HEK293T (cell line): ENCODE measurements at regions not wholly inside any gene's neighbourhood (a gene's known extent, or its start where the extent isn't known, plus 50 kb on each side); places are given as distances from the start of the nearest gene placed in this dataset.

ENCODE experiments used
- CTCF ChIA-PET: fragments of 350-600 bp; formaldehyde crosslinking; extraction: SDS; loops from one replicate; lab custom pipeline; 2021; ENCODE audit warnings: antibody characterized with exemption, inconsistent platforms; lab: Yijun Ruan, JAX
- POLR2A ChIA-PET: fragments of 350-600 bp; formaldehyde crosslinking; extraction: SDS; loops from one replicate; lab custom pipeline; 2020; ENCODE audit warnings: antibody characterized with exemption, inconsistent platforms; lab: Yijun Ruan, JAX
- DNase-seq: peaks from one replicate; pipeline ENCODE4 v3.0.0; 2012; ENCODE audit warnings: mixed read lengths; ENCODE audit errors: extremely low spot score
- ARNT ChIP-seq: fragments of 450-650 bp; IDR thresholded peaks from 2 replicates; pipeline ENCODE4 v1.6.1; 2017; ENCODE audit warnings: mild to moderate bottlenecking
- BHLHE40 ChIP-seq: fragments of 450-650 bp; IDR thresholded peaks from 2 replicates; pipeline ENCODE4 v1.6.1; 2016; ENCODE audit warnings: mild to moderate bottlenecking, moderate library complexity, borderline replicate concordance
- CTBP1 ChIP-seq: fragments of 450-650 bp; IDR thresholded peaks from 2 replicates; pipeline ENCODE4 v1.6.1; 2016; ENCODE audit warnings: borderline replicate concordance
- ELF4 ChIP-seq: fragments of 450-650 bp; IDR thresholded peaks from 2 replicates; pipeline ENCODE4 v1.6.1; 2017; ENCODE audit warnings: antibody characterized with exemption
- FOXA1 ChIP-seq: fragments of 450-650 bp; IDR thresholded peaks from 2 replicates; pipeline ENCODE4 v1.6.1; 2016; ENCODE audit warnings: mild to moderate bottlenecking
- FOXK2 ChIP-seq: fragments of 450-650 bp; IDR thresholded peaks from 2 replicates; pipeline ENCODE4 v1.6.1; 2016; ENCODE audit warnings: mild to moderate bottlenecking
- FOXM1 ChIP-seq: fragments of 450-650 bp; IDR thresholded peaks from 2 replicates; pipeline ENCODE4 v1.6.1; 2017; ENCODE audit warnings: mild to moderate bottlenecking, borderline replicate concordance
- HDGF ChIP-seq: fragments of 450-650 bp; IDR thresholded peaks from 2 replicates; pipeline ENCODE4 v1.6.1; 2017; ENCODE audit warnings: antibody characterized with exemption, borderline replicate concordance
- L3MBTL2 ChIP-seq: fragments of 450-650 bp; conservative IDR thresholded peaks from 2 replicates; pipeline ENCODE4 v1.6.1; 2016; ENCODE audit warnings: mild to moderate bottlenecking
- LEF1 ChIP-seq: fragments of 450-650 bp; IDR thresholded peaks from 2 replicates; pipeline ENCODE4 v1.6.1; 2017; ENCODE audit warnings: mild to moderate bottlenecking, borderline replicate concordance
- NFRKB ChIP-seq: fragments of 450-650 bp; IDR thresholded peaks from 2 replicates; pipeline ENCODE4 v1.6.1; 2016; ENCODE audit warnings: mild to moderate bottlenecking, moderate library complexity
- SP1 ChIP-seq: fragments of 450-650 bp; IDR thresholded peaks from 2 replicates; pipeline ENCODE4 v1.6.1; 2017
- SUZ12 ChIP-seq: fragments of 450-650 bp; IDR thresholded peaks from 2 replicates; pipeline ENCODE4 v1.6.1; 2016; ENCODE audit warnings: mild to moderate bottlenecking
- TARDBP ChIP-seq: fragments of 450-650 bp; IDR thresholded peaks from 2 replicates; pipeline ENCODE4 v1.6.1; 2016
- ZNF384 ChIP-seq: fragments of 450-650 bp; IDR thresholded peaks from 2 replicates; pipeline ENCODE4 v1.6.1; 2016
- TF ChIP-seq, protein P1 (sequence below): fragments of 450-650 bp; IDR thresholded peaks from 2 replicates; pipeline ENCODE4 v1.6.1; 2016

DNA sequence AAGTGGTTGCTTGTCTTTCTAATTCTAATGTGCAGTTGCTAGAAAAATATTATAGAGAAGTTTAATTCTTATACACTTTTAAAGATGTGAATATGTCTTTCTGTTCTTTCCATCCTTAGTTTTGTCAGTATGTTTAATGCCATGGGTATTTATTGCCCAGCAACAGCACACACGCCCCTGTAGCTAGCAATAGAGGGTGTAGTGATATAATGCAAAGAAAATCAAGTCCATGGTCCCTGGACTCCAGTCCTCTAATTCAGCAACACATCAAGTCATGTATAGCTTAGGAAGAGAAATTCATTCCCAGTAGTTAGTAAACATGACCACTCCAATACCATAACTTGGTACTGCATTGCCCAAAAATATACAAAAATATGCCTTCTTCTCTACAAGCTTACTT, 292.4 kb upstream of the NR2F2 start:
- TF ChIP-seq NFRKB, result no peak
- no peak for TF ChIP-seq HDGF
- no peak for TF ChIP-seq ARNT
- no peak for TF ChIP-seq ELF4
- no peak for TF ChIP-seq BHLHE40
- no peak for TF ChIP-seq SUZ12
- TF ChIP-seq ZNF384, result no peak
- no peak for TF ChIP-seq L3MBTL2
- TF ChIP-seq FOXA1, result no peak
- TF ChIP-seq TARDBP, result no peak
- no peak for TF ChIP-seq CTBP1
- CTCF ChIA-PET, result interaction anchor here (1.0 to 1.6 kb wide), 2 partner anchors 9 to 14 kb away, joined by 3 to 4 read pairs; no protein-coding TSS in a partner anchor

DNA sequence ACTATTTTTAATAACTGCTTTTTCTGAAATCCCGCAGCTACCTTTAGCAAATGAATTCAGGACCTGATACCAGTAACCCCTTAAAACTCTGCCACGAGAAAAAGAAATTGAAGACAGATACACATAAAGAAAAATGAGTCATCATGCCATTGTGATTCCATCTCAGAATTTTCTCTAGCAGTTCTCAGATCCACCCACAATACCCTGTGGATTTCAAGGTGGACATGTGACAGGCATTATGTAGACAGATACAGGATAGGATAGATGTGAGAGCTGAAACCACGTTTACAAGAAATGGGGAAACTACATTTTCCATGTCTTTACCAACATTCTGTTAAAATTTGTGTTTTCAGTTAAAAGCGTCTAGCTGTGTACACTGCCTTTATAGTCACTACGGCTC, 291.9 kb upstream of the NR2F2 start:
- no peak for DNase-seq
- no peak for TF ChIP-seq FOXK2
- no peak for TF ChIP-seq NFRKB
- TF ChIP-seq SUZ12, result no peak
- no peak for TF ChIP-seq ELF4
- no peak for TF ChIP-seq ARNT
- TF ChIP-seq BHLHE40, result no peak
- TF ChIP-seq HDGF, result no peak
- no peak for TF ChIP-seq LEF1
- no peak for TF ChIP-seq SP1
- no peak for TF ChIP-seq FOXA1
- ChIA-PET POLR2A (interaction anchor here (1.0 kb wide), 1 partner anchor 14 kb away, joined by 3 read pairs; no protein-coding TSS in a partner anchor), CTCF (interaction anchor here (0.6 to 1.6 kb wide), 3 partner anchors 9 to 288 kb away, joined by 3 to 4 read pairs (median 3); no protein-coding TSS in a partner anchor)

More for the DNA sequence above, 292.4 kb upstream of the NR2F2 start:
- no peak for DNase-seq
- POLR2A ChIA-PET, result interaction anchor here (0.5 to 1.0 kb wide), 2 partner anchors 9 to 14 kb away, joined by 3 to 4 read pairs; no protein-coding TSS in a partner anchor

DNA sequence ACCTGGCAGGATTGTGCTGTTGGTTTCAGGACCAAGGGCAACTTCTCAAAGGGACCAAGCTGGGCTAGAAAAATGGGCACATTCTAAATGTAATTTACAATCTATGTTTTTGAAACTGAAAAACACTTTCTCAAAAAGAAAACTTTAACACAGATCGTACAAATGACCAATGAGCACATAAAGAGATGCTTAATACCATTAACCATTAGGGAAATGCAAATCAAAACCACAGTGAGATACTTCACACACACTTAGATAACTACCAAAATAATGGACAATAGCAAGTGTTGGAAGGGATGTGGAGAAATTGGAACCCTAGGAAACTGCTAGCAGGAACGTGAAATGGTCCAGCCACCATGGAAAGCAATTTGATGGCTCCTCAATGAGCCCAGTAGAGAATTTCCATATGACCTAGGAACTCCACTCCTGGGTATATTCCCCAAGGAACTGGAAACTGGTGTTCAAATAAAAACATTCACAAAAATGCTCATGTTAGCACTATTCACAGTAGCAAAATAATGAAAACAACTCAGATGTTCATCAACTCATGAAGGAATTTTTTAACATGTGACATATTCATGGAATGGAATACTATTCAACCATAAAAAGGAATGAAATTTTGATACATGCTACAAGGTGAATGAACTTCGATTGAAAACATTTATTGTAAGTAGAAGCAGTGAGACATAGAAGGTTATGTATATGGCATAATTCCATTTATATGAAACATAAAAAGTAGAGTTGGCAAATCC, 288.3 kb upstream of the NR2F2 start:
- POLR2A ChIA-PET, result no interaction called here
- CTCF ChIA-PET, result no interaction called here
- DNase-seq, result no peak
- TF ChIP-seq CTBP1 (no peak), TARDBP (no peak), SUZ12 (no peak), ARNT (no peak), FOXK2 (no peak), SP1 (no peak), BHLHE40 (no peak), NFRKB (no peak), L3MBTL2 (no peak), ELF4 (no peak), FOXM1 (no peak), LEF1 (no peak), ZNF384 (no peak), HDGF (no peak)
- TF ChIP-seq, protein P1, sequence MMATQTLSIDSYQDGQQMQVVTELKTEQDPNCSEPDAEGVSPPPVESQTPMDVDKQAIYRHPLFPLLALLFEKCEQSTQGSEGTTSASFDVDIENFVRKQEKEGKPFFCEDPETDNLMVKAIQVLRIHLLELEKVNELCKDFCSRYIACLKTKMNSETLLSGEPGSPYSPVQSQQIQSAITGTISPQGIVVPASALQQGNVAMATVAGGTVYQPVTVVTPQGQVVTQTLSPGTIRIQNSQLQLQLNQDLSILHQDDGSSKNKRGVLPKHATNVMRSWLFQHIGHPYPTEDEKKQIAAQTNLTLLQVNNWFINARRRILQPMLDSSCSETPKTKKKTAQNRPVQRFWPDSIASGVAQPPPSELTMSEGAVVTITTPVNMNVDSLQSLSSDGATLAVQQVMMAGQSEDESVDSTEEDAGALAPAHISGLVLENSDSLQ, result no peak

DNA sequence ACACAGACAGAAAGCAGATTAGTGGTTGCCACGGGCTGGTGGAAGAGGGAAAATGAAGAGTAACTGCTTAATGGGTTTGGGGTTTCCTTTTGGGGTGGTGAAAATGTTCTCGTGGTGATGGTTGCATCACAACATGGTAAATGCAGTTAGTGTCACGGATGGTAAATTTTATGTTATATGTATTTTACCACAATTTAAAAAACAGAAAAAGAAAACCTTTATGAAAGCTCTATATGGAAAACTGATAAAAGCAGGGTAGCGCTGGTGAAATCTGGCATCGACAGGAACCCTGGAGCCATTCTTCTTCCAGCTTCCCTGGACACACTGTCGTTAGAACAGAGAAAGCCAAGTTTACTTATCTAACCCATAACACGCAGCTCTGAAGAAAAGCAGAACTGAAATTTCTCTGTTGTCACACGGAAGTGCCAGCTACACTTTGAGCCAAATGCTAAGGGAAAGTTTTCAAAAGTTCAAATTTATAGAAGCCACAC, 287.7 kb upstream of the NR2F2 start:
- no peak for DNase-seq
- POLR2A ChIA-PET, result no interaction called here
- CTCF ChIA-PET, result no interaction called here
- TF ChIP-seq ZNF384, result no peak
- TF ChIP-seq FOXM1, result no peak
- TF ChIP-seq CTBP1, result no peak
- TF ChIP-seq FOXK2, result no peak
- no peak for TF ChIP-seq ARNT
- TF ChIP-seq SUZ12, result no peak
- TF ChIP-seq LEF1, result no peak
- no peak for TF ChIP-seq L3MBTL2

DNA sequence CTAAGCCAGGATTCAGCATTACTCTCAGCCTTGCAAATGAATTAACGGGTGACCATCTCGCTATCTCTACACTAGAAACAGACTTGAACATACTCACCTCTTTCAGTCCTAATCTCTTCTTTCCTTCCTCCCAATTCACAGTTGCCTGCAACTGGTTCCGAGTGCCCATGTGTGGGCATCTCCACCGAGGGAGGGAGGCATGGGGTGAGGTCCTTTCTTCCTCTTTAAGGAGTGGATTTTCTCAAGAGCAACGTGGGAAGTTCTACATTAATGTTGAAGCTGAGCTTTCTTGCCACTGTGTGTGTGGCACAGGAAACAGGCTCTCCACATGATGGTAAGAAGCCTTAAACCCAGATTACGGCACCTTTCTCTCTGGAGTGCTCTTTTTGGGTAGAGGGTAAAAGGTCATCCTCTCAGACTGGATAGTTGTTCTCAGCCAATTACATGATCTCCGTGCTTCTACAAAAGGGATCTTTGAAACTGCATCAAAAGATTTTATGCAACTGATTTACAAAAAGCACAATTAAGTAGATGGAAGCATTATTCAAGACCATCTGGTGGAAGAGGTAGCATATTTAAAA, 286.8 kb upstream of the NR2F2 start:
- DNase-seq, result no peak
- TF ChIP-seq TARDBP (no peak), ZNF384 (no peak), CTBP1 (no peak), FOXA1 (no peak), L3MBTL2 (no peak), FOXM1 (no peak), SUZ12 (no peak), ARNT (no peak), FOXK2 (no peak)
- TF ChIP-seq, protein P1, result no peak
- CTCF ChIA-PET, result interaction anchor here (0.5 kb wide), 1 partner anchor 747 kb away, joined by 4 read pairs; no protein-coding TSS in a partner anchor
- POLR2A ChIA-PET, result no interaction called here

DNA sequence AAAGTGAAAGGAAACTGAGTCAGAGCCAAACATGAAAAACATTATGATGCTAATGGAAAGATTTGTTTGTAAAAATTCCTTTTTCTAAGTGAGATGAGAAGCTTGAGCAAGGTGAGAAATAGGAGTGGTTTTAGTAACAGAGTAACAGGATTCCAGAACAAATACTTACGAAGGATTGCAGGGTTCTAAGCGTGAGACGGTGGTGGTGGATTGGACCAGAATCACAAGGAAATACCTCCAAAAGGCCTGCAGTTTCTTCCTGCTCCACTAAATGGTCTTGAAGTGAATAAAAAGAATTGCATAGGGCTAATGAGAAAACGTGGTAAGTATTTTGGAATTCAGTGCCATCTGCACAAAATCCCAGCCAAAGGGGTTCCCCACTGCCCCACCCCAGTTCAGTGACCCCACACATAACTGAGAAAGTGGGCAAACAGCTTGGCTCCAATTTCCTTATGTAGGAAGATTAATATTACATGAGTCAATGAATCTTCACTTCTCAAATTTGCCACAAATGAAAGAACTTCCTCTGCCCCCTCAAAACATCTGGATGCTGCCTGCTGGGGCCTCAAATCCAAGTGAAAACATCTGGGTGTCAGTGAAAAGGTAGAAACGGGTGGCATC, 283.8 kb upstream of the NR2F2 start:
- ChIA-PET POLR2A (no interaction called here), CTCF (interaction anchor here (1.1 kb wide), 1 partner anchor 8 kb away, joined by 4 read pairs; no protein-coding TSS in a partner anchor)
- DNase-seq, result no peak
- TF ChIP-seq SUZ12 (no peak), BHLHE40 (no peak), ELF4 (no peak), FOXM1 (no peak)
